OCI-LY3 (cell line): ENCODE measurements at regions not wholly inside any gene's neighbourhood (a gene's known extent, or its start where the extent isn't known, plus 50 kb on each side); places are given as distances from the start of the nearest gene placed in this dataset.

Experiments used
- H2AFZ ChIP-seq: fragments of 200-600, 300-600 bp; shearing (Covaris generic); 2 replicates; pipeline ENCODE4 v1.6.0; 2014; ENCODE audit warnings: antibody characterized with exemption, low read depth, low read length
- H3K27ac ChIP-seq: fragments of 200-600, 300-600 bp; sonication (generic); 2 replicates; pipeline ENCODE4 v1.5.1; 2014; ENCODE audit warnings: mild to moderate bottlenecking, low read length, moderate library complexity, mixed read lengths
- H3K27me3 ChIP-seq: fragments of 200-600, 300-600 bp; sonication (generic); 2 replicates; pipeline ENCODE4 v1.6.1; 2014; ENCODE audit warnings: low read depth, low read length, mixed read lengths
- H3K36me3 ChIP-seq: fragments of 200-600, 300-600 bp; sonication (generic); replicated peaks from 2 replicates; pipeline ENCODE3; 2014; ENCODE audit warnings: low read depth, low read length, mixed read lengths
- H3K4me1 ChIP-seq: fragments of 300-600, 200-600 bp; sonication (generic); 2 replicates; pipeline ENCODE4 v1.6.1; 2014; ENCODE audit warnings: low read length, mixed read lengths
- H3K4me2 ChIP-seq: fragments of 200-600, 300-600 bp; sonication (generic); 2 replicates; pipeline ENCODE4 v1.6.1; 2014; ENCODE audit warnings: low read length, mixed read lengths
- H3K4me3 ChIP-seq: fragments of 300-600, 200-600 bp; sonication (generic); 2 replicates; pipeline ENCODE4 v1.5.1; 2014; ENCODE audit warnings: antibody characterized with exemption, mild to moderate bottlenecking, low read length, moderate library complexity
- H3K79me2 ChIP-seq: fragments of 300-600, 200-600 bp; shearing (Covaris generic); 2 replicates; pipeline ENCODE4 v1.6.1; 2014; ENCODE audit warnings: mild to moderate bottlenecking, low read length, mixed read lengths
- H3K9ac ChIP-seq: fragments of 300-600, 200-600 bp; shearing (Covaris generic); 2 replicates; pipeline ENCODE4 v1.6.0; 2014; ENCODE audit warnings: mild to moderate bottlenecking, low read length, moderate library complexity
- H3K9me3 ChIP-seq: fragments of 200-600, 300-600 bp; shearing (Covaris generic); 2 replicates; pipeline ENCODE4 v1.6.1; 2014; ENCODE audit warnings: low read length, mixed read lengths; ENCODE audit not compliant: insufficient read depth
- H4K20me1 ChIP-seq: fragments of 200-600, 300-600 bp; sonication (generic); 2 replicates; pipeline ENCODE4 v1.6.1; 2016; ENCODE audit warnings: low read length, mixed read lengths; ENCODE audit not compliant: insufficient read depth
- CTCF ChIP-seq: fragments of 200-600, 300-600 bp; sonication (generic); IDR thresholded peaks from 2 replicates; pipeline ENCODE4 v1.5.1; 2014; ENCODE audit warnings: antibody characterized with exemption, low read length, low read depth
- EZH2phosphoT487 ChIP-seq: fragments of 200-600 bp; shearing (Covaris generic); IDR thresholded peaks from 2 replicates; pipeline ENCODE4 v1.6.1; 2018; ENCODE audit warnings: antibody characterized with exemption, mixed run types, low read depth

- Histone ChIP-seq H4K20me1 (no peaks in the 10 kb centered on the region), H3K36me3 (no peaks in the 10 kb centered on the region), H2AFZ (no peak overlapping the region), H3K4me2 (no peak overlapping the region), H3K27ac (no peak overlapping the region), H3K4me3 (no peak overlapping the region), H3K27me3 (no peaks in the 10 kb centered on the region), H3K4me1 (no peaks in the 10 kb centered on the region; the same call in 1 of the 2 replicates), H3K9ac (no peak overlapping the region), H3K9me3 (no peaks in the 10 kb centered on the region), H3K79me2 (no peaks in the 10 kb centered on the region)
- TF ChIP-seq CTCF: no peak
- TF ChIP-seq EZH2phosphoT487: no peak
Observed at GRCh38 chr2:11090187-11090586, 65.1 kb upstream of the SLC66A3 start.

- TF ChIP-seq CTCF (no peak), EZH2phosphoT487 (no peak)
- Histone ChIP-seq H3K4me2 (no peak overlapping the region), H3K4me3 (no peak overlapping the region), H3K9me3 (no peaks in the 10 kb centered on the region), H3K36me3 (no peaks in the 10 kb centered on the region), H4K20me1 (no peaks in the 10 kb centered on the region), H3K4me1 (peaks cover 6% of the 10 kb centered on the region; the same call in 1 of the 2 replicates), H3K9ac (no peak overlapping the region), H3K27ac (no peak overlapping the region), H3K27me3 (no peaks in the 10 kb centered on the region), H2AFZ (no peak overlapping the region), H3K79me2 (no peaks in the 10 kb centered on the region)
Observed at GRCh38 chr2:11092701-11093335, 62.4 kb upstream of the SLC66A3 start.

GRCh38 chr2:11093467-11093866 lies 61.8 kb upstream of the SLC66A3 start:
- no peaks in the 10 kb centered on the region for H3K79me2 ChIP-seq

More at GRCh38 chr2:11093467-11093866, 61.8 kb upstream of the SLC66A3 start:
- H3K27ac ChIP-seq: no peak overlapping the region
- H2AFZ ChIP-seq: no peak overlapping the region
- no peaks in the 10 kb centered on the region for H4K20me1 ChIP-seq
- no peak for TF ChIP-seq CTCF
- TF ChIP-seq EZH2phosphoT487: no peak
- no peaks in the 10 kb centered on the region for H3K9me3 ChIP-seq
- peaks cover 6% of the 10 kb centered on the region; the same call in 1 of the 2 replicates for H3K4me1 ChIP-seq
- no peak overlapping the region for H3K4me2 ChIP-seq
- H3K36me3 ChIP-seq: no peaks in the 10 kb centered on the region
- no peak overlapping the region for H3K9ac ChIP-seq
- no peaks in the 10 kb centered on the region for H3K27me3 ChIP-seq
- no peak overlapping the region for H3K4me3 ChIP-seq
